Ishikawa (cell line): ENCODE measurements at regions not wholly inside any gene's neighbourhood (a gene's known extent, or its start where the extent isn't known, plus 50 kb on each side); places are given as distances from the start of the nearest gene placed in this dataset.

ENCODE experiments used
- CREB1 ChIP-seq: IDR thresholded peaks from 2 replicates; pipeline ENCODE4 v1.6.1; 2012; ENCODE audit warnings: low read depth
- YY1 ChIP-seq: IDR thresholded peaks from 2 replicates; pipeline ENCODE4 v1.6.1; 2012; ENCODE audit warnings: low read depth
- TF ChIP-seq, protein P1 (sequence below): IDR thresholded peaks from 2 replicates; pipeline ENCODE4 v1.6.1; 2012

DNA sequence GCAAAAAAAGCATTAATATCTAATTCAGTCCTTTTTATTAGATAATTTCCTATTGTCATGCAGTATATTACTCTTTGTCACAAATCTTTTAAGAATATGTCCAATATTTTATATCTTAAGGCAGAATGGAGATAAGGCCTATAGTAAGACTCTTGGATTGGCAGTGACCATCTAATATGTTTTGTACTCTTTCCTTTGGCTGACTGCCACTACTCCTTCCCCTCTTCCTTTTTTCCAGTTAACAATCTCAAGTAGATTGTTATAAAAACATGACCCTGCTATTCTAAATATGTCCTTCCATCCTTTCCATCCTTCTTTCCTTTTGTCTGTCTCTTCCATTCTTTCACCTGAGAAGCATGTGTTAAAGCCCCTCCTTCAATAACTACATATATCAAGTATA is 92.8 kb upstream of the TMEM168 start:
- TF ChIP-seq, protein P1, sequence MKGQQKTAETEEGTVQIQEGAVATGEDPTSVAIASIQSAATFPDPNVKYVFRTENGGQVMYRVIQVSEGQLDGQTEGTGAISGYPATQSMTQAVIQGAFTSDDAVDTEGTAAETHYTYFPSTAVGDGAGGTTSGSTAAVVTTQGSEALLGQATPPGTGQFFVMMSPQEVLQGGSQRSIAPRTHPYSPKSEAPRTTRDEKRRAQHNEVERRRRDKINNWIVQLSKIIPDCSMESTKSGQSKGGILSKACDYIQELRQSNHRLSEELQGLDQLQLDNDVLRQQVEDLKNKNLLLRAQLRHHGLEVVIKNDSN: no peak
- no peak for TF ChIP-seq YY1
- TF ChIP-seq CREB1: no peak
